ENCODE measurements at regions not wholly inside any gene's neighbourhood (a gene's known extent, or its start where the extent isn't known, plus 50 kb on each side); places are given as distances from the start of the nearest gene placed in this dataset.

DNA sequence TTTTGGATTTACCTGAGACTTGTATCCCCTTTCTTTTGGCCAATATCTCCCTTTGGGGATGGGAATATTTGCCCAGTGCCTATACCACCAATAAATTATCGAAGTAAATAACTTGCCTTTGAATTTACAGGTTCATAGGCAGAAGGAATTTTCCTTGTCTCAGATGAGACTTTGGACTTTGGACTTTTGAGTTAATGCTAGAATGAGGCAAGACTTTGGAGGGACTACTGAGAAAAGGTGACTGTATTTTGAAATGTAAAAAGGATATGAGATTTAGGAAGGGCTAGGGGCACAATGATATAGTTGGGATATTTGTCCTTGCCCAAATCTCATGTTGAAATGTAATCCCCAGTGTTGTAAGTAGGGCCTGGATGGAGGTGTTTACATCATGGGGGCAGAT is 384.5 kb upstream of the GHITM start:
- TF ChIP-seq, protein P1, sequence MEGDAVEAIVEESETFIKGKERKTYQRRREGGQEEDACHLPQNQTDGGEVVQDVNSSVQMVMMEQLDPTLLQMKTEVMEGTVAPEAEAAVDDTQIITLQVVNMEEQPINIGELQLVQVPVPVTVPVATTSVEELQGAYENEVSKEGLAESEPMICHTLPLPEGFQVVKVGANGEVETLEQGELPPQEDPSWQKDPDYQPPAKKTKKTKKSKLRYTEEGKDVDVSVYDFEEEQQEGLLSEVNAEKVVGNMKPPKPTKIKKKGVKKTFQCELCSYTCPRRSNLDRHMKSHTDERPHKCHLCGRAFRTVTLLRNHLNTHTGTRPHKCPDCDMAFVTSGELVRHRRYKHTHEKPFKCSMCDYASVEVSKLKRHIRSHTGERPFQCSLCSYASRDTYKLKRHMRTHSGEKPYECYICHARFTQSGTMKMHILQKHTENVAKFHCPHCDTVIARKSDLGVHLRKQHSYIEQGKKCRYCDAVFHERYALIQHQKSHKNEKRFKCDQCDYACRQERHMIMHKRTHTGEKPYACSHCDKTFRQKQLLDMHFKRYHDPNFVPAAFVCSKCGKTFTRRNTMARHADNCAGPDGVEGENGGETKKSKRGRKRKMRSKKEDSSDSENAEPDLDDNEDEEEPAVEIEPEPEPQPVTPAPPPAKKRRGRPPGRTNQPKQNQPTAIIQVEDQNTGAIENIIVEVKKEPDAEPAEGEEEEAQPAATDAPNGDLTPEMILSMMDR (IDR thresholded peaks at IDR 0.05): no peak
- TF ChIP-seq HOXA7 (CRISPR knock-in tag; IDR thresholded peaks at IDR 0.05): no peak
- no peak for TF ChIP-seq SREBF2 (IDR thresholded peaks at IDR 0.05)
- no peak for TF ChIP-seq POLR2A (IDR thresholded peaks at IDR 0.05; ENCODE audit: low read length)
- TF ChIP-seq JUN (IDR thresholded peaks at IDR 0.05): no peak
- TF ChIP-seq MAFK (IDR thresholded peaks at IDR 0.05; ENCODE audit: partially characterized antibody): no peak
- TF ChIP-seq, protein P2, sequence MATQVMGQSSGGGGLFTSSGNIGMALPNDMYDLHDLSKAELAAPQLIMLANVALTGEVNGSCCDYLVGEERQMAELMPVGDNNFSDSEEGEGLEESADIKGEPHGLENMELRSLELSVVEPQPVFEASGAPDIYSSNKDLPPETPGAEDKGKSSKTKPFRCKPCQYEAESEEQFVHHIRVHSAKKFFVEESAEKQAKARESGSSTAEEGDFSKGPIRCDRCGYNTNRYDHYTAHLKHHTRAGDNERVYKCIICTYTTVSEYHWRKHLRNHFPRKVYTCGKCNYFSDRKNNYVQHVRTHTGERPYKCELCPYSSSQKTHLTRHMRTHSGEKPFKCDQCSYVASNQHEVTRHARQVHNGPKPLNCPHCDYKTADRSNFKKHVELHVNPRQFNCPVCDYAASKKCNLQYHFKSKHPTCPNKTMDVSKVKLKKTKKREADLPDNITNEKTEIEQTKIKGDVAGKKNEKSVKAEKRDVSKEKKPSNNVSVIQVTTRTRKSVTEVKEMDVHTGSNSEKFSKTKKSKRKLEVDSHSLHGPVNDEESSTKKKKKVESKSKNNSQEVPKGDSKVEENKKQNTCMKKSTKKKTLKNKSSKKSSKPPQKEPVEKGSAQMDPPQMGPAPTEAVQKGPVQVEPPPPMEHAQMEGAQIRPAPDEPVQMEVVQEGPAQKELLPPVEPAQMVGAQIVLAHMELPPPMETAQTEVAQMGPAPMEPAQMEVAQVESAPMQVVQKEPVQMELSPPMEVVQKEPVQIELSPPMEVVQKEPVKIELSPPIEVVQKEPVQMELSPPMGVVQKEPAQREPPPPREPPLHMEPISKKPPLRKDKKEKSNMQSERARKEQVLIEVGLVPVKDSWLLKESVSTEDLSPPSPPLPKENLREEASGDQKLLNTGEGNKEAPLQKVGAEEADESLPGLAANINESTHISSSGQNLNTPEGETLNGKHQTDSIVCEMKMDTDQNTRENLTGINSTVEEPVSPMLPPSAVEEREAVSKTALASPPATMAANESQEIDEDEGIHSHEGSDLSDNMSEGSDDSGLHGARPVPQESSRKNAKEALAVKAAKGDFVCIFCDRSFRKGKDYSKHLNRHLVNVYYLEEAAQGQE (IDR thresholded peaks at IDR 0.05): no peak
- no peak for TF ChIP-seq RAD21 (conservative IDR thresholded peaks at IDR 0.05 in 1 of 2, IDR thresholded peaks at IDR 0.05 in 1 of 2)
- TF ChIP-seq RNF2 (IDR thresholded peaks at IDR 0.05; ENCODE audit: borderline replicate concordance, low read depth): no peak

Measured in A549 (cell line).